Renal cortical epithelial cell (primary cell): ENCODE measurements at regions not wholly inside any gene's neighbourhood (a gene's known extent, or its start where the extent isn't known, plus 50 kb on each side); places are given as distances from the start of the nearest gene placed in this dataset.

Source experiments
- DNase-seq: peaks from one replicate; pipeline ENCODE4 v3.0.0-alpha.2; 2011; ENCODE audit warnings: low read depth

DNA sequence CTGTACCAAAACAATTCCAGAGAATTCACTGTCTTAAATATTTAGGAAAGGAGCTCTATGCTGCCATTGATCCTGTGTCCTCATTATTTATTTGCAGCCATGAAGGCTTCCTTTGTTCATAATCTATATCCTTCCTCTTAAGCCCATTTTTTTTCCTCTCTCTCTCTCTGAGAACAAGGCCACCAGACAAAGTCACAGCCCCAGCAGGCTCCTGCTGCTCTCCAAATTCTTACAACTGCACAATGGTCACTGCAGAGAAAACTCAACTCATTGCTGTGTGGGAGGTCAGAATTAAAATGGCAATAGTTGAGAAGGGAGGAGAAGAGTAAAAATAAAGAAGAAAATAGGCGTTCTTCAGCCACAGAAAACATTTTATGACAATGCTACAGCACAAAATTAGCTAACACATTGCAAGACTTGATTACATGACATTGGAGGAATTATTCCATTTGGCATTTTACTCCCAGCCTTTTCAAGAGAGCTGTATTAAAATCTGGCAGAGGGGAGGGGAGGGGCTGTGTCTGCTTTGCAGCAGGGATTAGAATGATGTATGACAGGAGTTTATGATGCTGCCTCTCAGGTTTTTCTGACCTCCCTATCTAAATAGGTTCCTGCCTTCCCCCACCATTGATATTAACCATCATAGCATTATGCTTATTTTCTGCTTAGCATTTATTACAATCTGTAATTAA is 399.7 kb upstream of the THBS1 start:
- DNase-seq = no peak

DNA sequence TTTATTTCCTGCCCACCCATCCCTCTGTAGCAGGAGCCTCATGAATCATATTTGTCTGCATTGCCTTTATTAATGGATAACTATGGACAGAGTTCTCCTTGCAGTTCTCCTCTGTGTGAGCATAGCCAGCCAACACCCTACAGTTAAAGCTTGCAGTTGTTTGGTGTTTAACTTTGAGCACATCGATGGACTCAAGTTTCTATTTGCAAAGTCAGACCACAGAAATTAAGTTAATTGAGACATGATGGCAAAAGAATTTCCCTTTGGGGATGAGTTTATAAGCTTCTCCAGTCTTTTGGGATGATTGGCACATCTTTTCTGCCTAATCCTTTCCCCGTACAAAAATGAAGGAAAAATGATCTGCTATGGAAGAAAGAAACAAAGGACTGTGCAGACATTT is 398.9 kb upstream of the THBS1 start:
- peak; percentile 61 for DNase-seq

DNA sequence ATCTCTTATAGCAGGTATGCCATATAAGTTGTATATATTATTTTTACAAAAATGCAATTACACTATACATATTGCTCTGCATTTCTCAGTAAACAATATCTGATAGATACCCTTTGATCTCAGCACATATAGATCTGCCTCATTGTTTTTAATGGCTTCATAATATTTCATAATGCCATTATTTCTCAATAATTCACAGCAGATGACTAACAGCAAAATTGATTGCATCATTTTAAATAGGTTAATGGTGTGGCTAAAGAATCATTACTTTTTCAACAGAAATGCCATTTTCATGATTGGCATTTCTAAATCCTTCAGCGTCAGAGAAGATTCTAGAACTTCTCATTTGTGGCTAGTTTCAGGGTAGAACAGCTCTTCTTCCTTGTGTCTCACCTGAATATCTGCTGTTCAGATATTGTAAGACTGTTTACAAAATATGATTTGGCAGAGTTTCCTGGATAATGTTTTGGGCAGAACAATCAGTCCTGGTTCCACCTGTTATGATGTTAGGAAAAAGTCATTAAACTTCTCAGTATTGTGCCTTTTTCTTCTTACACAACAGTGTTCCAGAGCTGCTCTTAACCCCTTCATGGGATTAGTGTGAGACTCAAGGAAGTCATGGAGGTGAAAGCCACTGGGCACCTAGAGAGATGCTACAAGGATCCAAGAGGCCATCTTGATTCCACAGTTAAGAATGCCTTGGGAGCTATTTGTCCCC is 397.6 kb upstream of the THBS1 start:
- DNase-seq = no peak

DNA sequence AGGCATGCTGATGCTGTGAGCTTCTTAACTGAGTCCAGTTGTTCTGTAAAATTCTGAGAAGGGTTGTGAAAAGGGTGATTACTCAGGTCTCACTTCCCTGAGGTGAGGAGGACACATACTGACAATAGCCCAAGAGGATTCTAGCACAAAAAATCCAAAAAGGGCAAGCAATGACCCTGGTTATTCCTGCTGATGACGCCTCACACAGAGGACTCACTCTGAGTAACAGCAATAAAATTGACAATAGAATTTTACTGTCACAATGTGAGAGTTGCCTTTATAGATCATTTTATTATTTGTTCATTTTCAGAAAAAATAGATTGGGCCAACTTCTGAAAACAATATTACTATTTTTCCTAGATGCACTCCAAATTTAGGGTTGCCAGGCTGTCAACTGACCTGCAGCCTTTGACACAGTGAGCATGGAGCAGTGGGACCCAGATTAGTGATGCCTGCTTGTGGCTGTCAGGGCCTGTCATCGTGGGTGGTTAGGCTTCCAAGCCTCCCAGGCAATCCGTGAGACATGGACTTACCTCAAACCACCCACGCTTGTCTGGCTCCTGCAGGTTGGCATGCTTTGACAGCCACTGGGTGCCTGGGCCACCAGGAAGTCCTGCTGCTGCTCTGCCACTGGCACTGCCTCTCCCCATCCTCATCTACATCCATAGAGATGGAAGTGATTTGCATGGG is 396.0 kb upstream of the THBS1 start:
- DNase-seq = no peak

DNA sequence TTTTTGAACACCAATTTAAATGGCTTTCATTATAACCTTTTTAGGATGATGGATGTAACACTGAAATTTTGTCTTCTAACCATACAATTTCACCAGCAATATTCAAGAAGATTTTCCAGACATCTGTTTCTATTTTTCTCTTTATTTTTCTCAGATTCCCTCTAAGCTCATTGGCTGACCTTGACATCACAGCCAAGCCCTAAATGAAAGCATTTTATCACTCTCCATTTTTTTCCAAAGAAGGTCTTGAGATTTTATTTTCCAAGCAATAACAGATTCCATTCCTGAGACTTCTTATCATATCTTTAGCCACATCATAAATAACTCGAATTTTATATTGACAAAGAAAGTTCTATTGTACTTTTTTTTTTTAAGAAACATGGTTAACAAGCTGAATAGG is 392.6 kb upstream of the THBS1 start:
- DNase-seq = no peak

DNA sequence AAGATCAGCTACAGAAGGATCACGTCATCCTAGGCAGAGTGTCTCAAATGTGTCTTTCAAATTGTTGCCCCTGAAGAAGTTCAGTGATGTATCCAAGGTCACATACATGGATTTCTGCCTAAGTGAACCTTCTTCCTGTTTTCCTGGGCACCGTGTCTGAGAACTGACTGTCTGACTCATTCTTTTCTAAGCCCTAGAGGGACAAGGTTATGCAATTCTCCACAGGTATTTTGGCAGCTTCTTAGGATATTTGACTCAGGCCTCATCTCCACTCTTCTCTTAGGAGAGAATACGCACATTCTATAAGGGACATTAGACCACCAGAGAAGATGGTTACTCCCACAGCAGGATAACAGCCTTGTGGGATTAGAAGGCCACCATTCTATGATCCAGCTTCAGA is 391.9 kb upstream of the THBS1 start:
- peak; percentile 98 for DNase-seq

DNA sequence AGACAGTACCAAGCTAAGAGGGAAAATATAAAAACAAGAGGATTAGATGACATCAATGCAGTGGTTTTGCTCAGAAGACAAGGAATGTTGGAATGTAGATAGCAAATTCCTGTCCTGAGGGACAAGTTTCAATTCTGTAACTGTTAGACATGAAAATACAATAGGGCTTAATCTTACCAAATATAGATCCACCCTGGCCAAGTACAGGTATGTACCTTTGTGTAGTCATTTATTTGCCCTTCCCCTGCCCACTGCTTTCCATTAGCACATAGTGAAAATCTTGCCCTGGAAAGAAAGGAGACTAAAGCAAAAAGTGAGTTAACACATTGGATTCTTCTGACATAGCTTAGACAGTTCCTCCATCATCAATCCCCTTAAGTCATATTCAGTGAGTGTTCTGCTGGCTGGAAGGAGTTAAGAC is 389.0 kb upstream of the THBS1 start:
- peak; percentile 78 for DNase-seq

DNA sequence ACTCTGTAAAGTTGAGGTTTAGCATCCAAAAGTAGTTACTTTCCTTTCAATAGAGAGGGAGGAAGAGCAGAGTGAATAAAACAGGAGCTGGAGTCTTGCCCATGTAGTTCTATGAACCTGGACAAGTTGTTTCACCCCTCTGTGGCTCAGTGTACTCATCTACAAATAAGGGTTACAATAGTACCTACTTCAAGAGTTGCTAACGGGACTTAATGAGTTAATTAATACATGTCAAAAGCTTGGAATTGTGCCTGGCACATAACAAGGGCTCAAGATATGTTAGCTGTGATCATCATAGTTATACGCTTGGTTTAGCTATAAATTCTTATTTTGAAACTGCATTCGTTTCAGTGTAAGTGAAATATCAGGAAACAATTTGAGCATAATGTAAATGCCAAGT is 388.5 kb upstream of the THBS1 start:
- DNase-seq = peak; percentile 88

DNA sequence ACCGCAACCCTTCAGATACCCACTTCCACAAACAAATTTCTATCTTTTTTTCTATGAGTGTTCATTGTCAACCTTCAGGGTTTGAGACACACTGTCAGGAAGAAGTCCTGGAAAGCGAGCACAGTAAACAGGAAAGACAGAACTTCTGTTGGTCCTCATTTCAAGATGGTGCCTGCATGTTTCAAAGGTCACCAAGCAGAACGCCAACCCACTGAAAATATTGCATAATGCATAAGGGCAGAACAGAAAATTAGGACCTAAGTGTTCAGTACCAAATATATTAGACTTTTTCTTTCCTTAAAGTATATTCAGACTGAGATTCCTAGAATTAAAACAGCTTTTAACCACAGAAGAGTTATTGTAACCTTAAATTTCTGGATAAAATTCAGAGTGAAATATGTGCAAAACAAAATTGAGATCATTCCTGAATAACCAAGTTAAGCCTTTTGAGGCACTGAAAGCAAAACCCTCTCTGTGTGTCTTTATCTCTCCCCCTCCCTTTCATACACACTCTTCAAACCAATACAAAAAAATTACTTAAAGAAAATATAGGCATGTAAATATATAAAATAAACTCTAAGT is 387.8 kb upstream of the THBS1 start:
- no peak for DNase-seq

DNA sequence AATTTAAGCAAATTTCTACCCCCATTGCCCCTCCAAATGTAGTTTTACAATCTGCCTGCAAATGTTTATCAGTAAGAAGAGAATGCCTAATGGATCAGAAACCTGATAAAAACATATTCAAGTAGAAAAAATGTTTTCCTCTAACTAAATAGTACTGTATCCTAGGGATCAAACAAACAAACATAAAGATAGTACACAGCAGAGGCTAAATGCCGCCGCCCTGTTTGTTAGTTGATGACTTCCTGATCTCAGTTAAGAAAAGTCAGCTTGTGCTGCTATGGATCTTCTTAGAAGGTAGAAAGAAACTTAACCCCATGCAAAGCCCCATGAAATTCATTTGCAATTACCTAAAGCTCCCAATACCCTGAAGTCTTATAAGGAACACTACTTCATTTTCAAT is 387.3 kb upstream of the THBS1 start:
- no peak for DNase-seq

DNA sequence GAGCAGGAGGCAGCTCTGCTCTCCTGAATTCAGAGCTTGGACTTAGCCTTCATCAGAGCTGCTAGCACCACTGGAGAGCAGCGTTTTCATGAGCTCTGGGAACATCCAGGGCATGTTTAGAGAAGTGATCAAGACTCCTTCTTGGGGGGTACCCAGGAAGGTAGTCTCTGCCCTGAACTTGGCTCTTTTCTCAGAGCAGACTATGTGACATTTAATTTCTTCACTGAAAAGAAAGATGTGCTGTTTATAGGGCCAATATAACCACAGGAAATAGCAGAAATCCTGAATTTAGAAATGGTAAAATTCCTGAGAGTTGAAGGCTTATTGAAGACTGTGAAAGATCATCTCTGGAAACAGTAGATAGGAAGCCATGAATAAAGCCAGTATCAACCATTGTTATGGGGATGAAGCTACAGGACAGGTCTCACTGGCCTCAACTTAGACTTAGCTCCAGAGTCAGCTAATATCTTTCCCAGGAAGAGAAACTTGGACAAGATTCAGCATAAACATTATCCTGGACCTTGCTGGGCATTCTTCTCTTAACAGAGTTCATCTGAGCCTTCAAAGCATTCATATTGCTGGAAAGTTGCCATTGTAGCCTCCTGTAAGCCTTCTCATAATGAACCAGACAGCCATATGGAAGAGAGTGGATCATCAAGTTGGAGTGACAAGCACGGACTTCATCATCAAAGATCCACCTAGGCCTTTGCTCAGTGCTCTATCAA is 386.6 kb upstream of the THBS1 start:
- no peak for DNase-seq

DNA sequence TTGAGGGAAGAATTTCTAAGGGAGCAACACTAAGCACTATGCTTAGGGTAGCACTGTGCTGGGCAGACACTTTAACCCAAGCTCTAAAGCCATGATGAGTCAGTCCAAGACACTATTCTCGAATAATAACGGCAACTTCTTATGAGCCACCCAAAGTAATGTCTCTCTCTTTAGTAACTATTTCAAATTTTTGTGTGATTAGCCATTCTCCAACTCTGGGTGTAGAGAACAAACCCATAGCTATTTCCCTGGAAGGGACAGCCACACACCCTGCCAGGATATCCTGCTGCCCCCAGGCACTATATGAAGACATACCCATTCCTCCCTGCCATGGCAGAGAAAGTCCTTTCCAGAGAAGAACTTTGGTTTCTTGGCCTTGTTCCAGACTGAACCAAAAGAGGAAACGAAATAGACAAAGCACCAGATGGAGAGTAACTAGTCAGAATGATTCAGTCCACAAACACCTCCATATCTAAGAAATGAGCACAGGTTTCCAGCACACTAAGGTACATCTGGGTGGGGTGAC is 384.9 kb upstream of the THBS1 start:
- DNase-seq = peak; percentile 89

DNA sequence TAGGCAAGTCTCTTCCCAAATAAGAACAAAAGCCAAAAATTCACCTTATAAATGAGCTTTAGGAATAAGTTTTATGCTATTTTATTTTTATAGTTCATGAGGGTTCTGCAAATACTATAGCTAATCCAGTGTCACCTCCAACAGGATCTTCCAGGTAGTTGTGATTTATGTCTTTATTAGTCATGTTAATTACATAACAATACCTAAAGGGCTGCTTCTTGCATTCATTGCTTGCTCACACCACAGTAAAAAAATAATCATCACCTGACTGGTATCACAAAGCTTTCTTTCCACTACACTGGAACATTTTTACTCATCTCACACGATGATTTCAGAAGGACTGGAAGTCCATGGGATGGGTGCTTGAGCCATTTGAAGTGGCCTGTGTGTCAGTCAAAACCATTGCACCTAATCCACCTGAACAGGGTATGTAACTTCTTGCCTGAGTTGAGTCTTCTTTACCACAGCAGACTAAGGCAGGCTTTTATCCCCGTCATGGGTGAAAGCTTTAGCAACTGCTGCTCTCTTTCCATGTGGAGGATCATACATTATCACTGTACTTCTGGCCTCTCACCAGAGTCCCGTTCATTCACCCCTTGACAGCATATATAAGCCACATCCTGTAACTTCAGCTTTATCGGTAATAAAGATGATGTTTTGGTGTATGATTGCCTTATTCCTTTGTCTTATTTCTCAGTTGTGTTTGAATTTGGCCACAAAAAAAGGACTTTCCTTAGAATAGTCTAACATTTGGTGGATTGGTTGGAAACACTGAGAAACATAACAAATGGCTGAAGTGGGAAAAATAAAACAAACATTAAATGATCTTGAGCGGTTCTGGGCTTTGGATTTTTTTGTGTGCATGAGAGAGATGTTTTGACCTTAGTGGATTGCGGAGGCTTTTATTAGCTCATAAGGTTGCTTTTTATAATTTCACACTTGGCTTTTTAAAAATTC is 382.6 kb upstream of the THBS1 start:
- DNase-seq = no peak

DNA sequence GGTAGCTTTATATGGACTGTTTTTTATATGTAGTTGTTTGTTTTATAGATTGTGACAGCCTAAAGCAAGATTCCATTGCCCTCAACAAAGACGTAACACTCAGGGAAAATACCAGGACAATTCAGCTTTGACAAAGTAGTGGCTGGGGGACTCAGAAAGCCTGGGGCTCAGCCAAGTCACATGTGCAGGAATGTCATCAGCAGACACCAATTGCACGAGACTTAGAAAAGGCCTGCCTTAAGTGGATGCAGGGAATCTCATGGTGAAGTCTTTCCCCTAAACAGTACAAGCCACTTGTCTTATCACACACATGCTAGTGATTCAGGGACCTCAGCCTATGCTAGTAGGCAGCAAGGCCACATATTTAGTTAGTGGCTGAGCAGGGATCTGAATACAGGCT is 381.8 kb upstream of the THBS1 start:
- no peak for DNase-seq

DNA sequence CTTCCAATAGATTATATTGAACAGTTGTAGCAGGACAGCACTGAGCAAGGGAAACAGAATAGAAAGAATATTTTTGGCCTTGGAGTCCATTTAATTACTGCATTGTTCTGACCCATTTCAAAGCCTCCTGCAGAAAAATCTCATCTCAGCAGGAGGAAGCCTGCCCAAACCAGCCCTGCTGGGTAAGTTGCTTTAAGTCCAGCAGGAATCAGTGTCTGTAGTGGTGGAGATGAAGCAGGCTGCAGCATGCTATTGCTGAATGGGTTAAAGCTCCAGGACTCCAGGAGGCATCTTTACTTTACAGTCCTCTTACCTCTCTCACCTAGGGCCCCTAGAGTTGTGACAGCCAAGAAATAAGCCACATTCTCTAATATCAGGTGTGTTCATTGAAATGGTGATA is 380.3 kb upstream of the THBS1 start:
- DNase-seq = no peak

DNA sequence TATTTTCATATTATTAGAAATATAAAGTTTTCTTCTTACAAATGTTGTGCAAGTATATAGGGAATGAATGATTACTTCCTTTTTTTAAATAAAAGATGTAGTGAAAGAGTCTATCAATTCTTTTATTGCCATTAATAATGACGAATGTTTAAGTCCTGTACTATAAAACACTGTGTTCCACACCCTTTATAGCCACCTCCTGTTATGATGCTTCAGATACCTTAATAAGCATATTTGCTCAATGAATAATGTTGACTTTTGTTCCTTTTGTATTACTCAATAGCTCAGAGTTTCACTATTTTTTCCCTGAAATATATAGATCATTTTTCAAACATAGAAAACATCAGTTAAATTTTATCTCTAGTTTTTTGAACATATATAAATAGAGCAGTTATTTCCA is 378.2 kb upstream of the THBS1 start:
- DNase-seq = no peak

DNA sequence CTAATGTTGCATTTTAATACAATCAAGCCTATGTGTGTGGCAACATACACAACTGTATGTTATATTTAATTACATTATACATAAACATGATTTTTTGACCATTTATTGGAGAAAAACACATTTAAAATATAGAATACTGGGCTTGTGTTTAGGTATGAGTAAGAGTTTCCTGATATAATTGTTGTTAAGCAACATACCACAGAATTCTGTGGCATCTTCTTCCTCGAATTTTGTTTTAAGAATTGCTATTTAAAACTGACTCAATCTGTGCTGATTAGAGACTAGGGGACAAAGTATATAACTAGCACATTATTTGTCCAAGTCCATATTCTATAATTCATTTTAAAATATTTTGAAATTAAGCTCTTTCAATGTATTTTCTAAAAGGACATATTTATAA is 376.8 kb upstream of the THBS1 start:
- no peak for DNase-seq

DNA sequence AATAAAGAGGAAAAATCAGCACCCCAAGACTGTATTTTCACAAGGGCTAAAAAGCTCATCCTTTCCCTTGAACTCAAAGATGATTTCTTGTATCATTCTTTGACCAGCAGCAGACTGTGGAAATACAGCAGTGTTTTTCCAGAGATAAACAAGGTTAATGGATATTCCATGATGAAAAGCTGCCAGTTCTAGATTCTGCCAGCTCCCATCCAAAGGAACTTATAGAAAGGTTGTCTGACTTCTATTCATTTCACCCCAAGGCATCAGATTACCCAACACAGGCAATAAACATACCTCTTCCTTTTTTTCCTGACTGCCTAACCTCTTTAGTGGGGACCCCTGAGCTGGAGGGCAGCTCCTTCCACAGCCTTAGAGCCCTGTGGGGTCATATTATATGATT is 375.8 kb upstream of the THBS1 start:
- no peak for DNase-seq

DNA sequence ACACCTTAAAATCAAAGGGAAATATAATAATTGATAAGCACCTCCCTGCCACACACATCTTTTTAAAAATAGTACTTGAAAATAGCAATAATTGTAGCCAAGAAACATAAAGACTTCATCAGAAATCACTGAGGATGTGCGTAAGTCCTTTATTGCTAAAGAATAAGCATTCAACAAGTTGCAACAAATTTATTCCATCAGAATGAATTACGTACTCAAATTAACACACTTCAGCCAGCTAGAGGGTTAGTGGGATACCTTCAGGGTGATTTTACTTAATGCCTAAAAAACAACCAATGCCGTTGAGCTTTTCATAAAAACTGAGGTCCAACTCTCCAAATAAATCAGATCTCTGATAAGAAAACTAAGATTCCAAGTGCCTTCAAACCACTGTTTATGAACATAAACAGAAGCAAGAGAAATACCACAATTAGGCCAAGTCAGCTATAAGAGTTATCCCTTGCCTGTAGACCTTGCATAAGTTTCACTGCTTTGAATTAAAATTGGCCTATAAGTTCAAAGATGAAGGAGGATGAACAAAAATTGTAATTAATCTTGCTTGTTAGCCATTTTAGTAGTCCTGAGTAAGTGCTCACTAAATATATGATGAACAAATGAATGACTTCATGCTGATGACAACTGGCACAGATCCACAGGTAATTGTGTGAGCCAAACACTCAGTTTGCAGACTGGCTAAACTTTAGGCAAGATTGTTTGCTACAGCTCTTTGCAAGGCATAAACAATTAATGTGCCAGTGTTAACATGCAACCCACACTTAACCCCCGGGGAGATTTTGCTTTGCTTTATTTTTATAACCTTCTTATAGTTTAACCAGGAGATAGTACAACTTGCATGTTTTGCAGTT is 375.1 kb upstream of the THBS1 start:
- DNase-seq = no peak
